HUES48 (cell line): ENCODE measurements at regions not wholly inside any gene's neighbourhood (a gene's known extent, or its start where the extent isn't known, plus 50 kb on each side); places are given as distances from the start of the nearest gene placed in this dataset.

ENCODE experiments used
- H3K27ac ChIP-seq: one replicate; pipeline ENCODE4 v1.7.0; 2013; ENCODE audit warnings: low read depth, low read length, inconsistent platforms
- H3K27me3 ChIP-seq: 2 replicates; pipeline ENCODE4 v1.6.1; 2013; ENCODE audit warnings: mild to moderate bottlenecking, low read length; ENCODE audit not compliant: control insufficient read depth, insufficient read depth
- H3K36me3 ChIP-seq: 2 replicates; pipeline ENCODE4 v1.6.1; 2013; ENCODE audit warnings: low read length; ENCODE audit not compliant: control insufficient read depth, insufficient read depth
- H3K4me1 ChIP-seq: 2 replicates; pipeline ENCODE4 v1.6.1; 2013; ENCODE audit warnings: mild to moderate bottlenecking, low read length; ENCODE audit not compliant: control insufficient read depth, insufficient read depth
- H3K4me3 ChIP-seq: 2 replicates; pipeline ENCODE4 v1.5.1; 2013; ENCODE audit warnings: mild to moderate bottlenecking, low read depth, low read length
- H3K9ac ChIP-seq: 2 replicates; pipeline ENCODE4 v1.6.1; 2013; ENCODE audit warnings: mild to moderate bottlenecking, low read depth, low read length, moderate library complexity
- H3K9me3 ChIP-seq: 2 replicates; pipeline ENCODE4 v1.6.1; 2013; ENCODE audit warnings: low read length; ENCODE audit not compliant: control insufficient read depth, insufficient read depth

DNA sequence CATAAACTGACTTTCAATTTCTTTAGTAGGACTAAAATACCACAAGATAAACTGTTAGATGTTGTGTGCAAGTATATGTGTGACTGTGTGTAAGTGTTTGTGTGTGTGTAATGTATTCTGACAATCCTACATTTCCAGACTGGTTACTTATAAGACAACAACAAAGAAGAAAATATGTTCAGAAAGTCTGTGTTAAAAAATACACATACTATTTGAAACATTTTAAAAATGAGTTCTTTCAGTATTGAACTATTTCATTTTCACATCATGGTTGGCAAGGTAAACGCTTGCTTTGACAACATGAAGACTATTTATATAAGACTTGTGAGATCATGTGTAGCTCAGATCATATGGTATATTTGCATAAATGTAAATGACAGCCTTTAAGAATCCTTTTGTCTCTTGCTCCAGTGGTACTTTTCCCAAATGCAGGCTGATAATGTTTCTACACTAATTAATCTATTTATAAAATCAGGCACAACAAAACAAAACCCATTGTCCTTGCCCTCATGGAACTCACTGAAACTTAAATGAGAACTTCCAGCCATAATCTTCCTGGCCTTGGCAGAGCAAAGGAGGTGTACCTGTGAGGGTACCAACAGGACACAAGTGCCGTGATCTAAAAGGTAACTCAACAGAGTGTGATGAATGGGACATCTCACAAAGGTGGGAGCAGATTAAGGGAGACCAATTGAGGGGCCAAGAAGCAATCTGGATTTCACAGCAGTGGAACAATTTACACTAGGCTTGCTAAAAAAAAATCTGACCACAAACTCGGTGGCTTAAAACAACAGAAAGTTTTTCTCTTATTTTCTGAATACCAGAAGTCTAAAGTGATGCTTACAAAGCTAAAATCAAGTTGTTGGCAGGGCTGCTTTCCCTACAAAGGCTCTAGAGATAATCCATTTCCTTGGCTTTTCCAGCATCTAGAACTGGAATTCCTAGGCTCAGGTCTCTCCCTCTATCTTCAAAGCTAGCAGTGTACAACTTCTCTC lies 349.0 kb downstream of the TBC1D4 start:
- no peaks in the 10 kb centered on the region; the same call in 1 of the 2 replicates for H3K9me3 ChIP-seq
- H3K27me3 ChIP-seq = no peaks in the 10 kb centered on the region
- H3K27ac ChIP-seq = no peak overlapping the region
- no peaks in the 10 kb centered on the region for H3K4me1 ChIP-seq
- H3K4me3 ChIP-seq = no peak overlapping the region
- no peak overlapping the region for H3K9ac ChIP-seq
- H3K36me3 ChIP-seq = no peaks in the 10 kb centered on the region

DNA sequence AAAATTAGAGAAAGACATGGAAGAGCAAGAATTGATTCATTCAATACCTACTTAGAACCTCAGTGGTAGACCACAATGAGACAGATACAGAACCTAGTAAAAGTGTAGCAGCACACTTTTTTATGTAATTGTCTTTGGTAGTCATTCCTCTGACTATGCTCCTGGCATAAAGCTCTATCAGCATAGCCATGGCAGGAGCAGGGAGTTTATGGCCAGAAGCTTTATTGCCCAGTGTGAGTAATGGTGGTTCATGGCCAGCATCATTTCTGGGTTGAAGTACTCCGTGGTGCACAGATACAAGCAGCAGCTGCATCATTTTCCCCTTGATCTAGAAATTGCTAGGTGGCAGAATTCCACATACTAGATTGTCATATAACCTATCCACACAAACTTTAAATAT lies 352.6 kb downstream of the TBC1D4 start:
- no peaks in the 10 kb centered on the region for H3K9me3 ChIP-seq

DNA sequence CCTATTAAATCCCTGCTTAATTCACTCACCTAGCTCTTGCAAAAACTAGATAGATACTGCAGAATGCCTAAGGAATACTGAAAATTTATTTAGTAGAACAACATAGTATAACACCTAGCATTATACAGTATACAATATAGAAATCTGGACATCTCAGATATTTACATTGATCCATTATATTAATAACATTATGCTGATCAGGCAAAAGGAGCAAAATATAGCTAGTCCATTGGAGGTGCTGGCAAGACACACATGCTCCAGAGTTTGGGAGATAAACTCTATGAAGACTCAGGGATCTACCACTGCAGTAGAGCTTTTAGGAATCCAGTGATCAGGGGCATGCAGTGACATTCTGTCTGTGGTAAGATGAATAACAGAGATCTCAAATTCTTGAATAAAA lies 357.6 kb downstream of the TBC1D4 start:
- H3K9ac ChIP-seq = no peak overlapping the region
- H3K4me3 ChIP-seq = no peak overlapping the region
- H3K27ac ChIP-seq = no peak overlapping the region
- H3K36me3 ChIP-seq = no peaks in the 10 kb centered on the region
- no peaks in the 10 kb centered on the region for H3K27me3 ChIP-seq
- no peaks in the 10 kb centered on the region for H3K9me3 ChIP-seq
- H3K4me1 ChIP-seq = no peaks in the 10 kb centered on the region

More for the DNA sequence above, 352.6 kb downstream of the TBC1D4 start:
- Histone ChIP-seq H3K4me3 (no peak overlapping the region), H3K27ac (no peak overlapping the region), H3K4me1 (no peaks in the 10 kb centered on the region), H3K36me3 (no peaks in the 10 kb centered on the region), H3K9ac (no peak overlapping the region), H3K27me3 (no peaks in the 10 kb centered on the region)

DNA sequence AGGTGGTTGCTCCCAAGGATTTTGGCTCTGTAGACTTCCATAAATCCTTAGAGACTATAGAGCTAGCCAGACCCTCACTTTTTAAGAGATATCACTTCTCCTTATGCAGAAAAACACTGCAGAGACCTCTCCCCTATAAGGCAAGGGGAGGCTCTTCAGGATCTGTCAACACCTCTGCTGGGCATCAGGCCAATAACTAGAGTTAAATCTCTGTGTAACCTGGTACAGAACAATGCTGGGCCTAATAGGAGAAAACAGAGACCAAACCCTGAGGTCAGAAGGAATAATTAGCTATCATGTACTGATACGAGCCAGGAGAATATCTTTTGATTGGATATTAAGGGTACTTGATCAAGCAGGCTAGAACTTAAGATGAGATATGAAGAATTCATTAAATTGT lies 358.5 kb downstream of the TBC1D4 start:
- Histone ChIP-seq H3K9me3 (no peaks in the 10 kb centered on the region), H3K4me1 (no peaks in the 10 kb centered on the region), H3K27me3 (no peaks in the 10 kb centered on the region), H3K4me3 (no peak overlapping the region), H3K9ac (no peak overlapping the region), H3K36me3 (no peaks in the 10 kb centered on the region), H3K27ac (no peak overlapping the region)

DNA sequence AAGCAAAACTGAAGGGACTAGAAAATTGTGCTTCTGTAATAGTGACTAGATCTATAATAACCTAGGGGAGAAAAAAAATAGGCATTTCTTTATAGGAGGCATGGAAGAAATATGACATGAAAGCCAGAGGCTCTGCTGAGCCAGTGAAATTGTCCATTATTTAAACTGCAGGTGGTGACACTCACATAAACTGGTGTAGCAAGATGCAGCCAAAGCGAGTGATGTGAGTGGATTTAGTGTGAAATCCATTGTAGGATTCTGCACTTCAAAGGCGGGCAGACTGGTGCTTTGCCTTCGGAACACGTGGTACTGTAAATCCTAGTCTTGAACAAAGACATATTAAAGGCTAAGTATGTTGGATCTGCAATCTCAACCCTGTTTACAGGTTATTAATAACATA lies 361.9 kb downstream of the TBC1D4 start:
- Histone ChIP-seq H3K27ac (no peak overlapping the region), H3K4me3 (no peak overlapping the region), H3K9ac (no peak overlapping the region), H3K9me3 (no peaks in the 10 kb centered on the region), H3K27me3 (no peaks in the 10 kb centered on the region), H3K36me3 (no peaks in the 10 kb centered on the region), H3K4me1 (no peaks in the 10 kb centered on the region)

DNA sequence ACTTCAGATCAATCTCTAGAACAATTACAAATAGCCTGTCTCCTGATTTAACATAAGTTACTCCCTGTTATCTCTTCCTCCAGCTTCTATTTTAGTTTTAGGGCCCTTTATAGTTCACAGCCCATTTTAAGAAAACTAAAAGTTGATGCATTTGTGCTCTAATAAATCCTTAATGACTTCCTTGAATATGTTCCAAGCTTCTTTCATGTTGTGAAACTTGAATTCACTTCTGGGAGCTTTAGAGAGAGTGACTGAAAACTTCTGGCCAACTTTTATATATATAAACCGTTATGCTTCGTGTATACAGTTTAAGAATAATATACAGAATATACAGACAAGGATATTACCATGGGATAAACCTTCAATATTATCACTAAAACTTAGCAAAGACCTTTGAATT lies 366.8 kb downstream of the TBC1D4 start:
- Histone ChIP-seq H3K4me1 (no peaks in the 10 kb centered on the region), H3K9ac (no peak overlapping the region), H3K27ac (no peak overlapping the region), H3K4me3 (no peak overlapping the region), H3K36me3 (no peaks in the 10 kb centered on the region), H3K27me3 (no peaks in the 10 kb centered on the region), H3K9me3 (no peaks in the 10 kb centered on the region)

DNA sequence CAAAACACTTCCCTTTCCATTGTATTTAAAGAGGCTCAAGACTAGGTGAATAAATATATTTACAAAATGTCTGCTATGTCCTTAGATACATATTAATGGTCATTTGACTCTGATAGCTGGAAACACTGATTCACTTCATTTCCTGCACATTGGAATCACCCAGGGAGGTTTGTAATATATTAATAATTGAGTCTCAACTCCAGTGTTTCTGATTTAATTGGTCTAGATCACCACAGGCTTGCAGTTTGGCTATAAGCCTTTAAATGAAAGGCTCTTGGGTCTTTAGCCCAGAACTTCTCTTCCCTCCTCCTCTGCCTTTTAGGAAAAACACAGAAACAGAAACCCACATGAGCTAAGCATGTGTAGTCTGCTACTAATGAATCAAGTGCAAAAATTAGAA lies 378.0 kb downstream of the TBC1D4 start:
- Histone ChIP-seq H3K27ac (no peak overlapping the region), H3K4me1 (no peaks in the 10 kb centered on the region), H3K4me3 (no peak overlapping the region), H3K36me3 (no peaks in the 10 kb centered on the region), H3K9ac (no peak overlapping the region), H3K9me3 (no peaks in the 10 kb centered on the region), H3K27me3 (no peaks in the 10 kb centered on the region)

DNA sequence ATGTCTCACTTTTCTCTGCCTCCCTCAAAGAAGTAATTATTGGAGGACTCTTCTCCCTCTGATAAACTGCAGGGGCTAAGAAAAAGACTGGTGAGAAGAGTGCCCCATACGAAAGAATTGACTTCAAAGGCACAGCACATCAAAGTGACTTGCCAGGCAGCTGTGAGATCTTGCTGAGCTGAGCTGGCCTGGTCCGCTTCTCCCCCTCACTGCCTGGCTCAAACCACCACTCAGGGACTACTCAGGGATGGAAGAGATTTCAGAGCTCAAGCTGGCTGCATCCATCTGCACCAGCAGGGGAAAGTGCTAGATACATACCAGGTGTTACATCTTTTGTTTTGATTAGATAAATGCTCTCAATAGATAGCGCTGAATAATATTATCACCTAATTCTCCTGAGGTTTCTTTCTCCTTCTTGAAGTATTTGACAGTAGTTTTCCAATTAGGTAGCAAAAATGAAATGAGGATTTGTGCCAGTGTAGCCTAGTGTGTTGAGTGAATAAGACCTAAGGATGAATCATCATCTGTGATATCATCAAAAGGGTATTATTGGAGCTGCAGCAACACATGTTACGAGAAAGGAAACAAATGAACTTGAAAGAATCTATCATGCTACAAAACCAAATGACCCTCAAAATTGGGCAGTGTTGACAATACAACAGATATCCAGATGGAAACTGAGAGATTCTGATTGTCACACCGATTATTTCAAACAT lies 379.8 kb downstream of the TBC1D4 start:
- no peak overlapping the region for H3K9ac ChIP-seq
- H3K4me3 ChIP-seq = no peak overlapping the region
- no peaks in the 10 kb centered on the region for H3K27me3 ChIP-seq
- no peaks in the 10 kb centered on the region for H3K36me3 ChIP-seq
- H3K9me3 ChIP-seq = no peaks in the 10 kb centered on the region
- no peak overlapping the region for H3K27ac ChIP-seq
- no peaks in the 10 kb centered on the region for H3K4me1 ChIP-seq

DNA sequence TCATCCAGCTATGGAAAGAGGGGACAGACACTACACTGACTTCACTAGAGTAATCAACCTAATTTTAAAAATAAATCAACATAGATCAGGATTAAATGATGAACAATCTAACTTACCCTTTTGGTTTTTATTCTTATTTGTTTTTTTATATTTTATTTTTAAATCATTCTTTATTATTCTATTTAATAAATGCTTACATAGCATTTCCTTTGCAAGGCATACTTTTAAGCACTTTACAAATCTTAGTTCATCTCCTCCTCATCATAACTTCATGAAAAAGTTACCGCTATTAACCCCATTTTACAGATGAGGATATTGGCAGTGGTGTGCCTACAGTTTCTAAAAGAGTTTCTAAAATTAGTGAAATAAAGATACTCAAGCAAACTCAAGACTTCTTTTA lies 380.6 kb downstream of the TBC1D4 start:
- H3K4me3 ChIP-seq = no peak overlapping the region
- H3K27ac ChIP-seq = peak overlapping the region; percentile 54
- H3K36me3 ChIP-seq = no peaks in the 10 kb centered on the region
- no peaks in the 10 kb centered on the region for H3K9me3 ChIP-seq
- H3K4me1 ChIP-seq = no peaks in the 10 kb centered on the region
- no peaks in the 10 kb centered on the region for H3K27me3 ChIP-seq
- no peak overlapping the region for H3K9ac ChIP-seq

DNA sequence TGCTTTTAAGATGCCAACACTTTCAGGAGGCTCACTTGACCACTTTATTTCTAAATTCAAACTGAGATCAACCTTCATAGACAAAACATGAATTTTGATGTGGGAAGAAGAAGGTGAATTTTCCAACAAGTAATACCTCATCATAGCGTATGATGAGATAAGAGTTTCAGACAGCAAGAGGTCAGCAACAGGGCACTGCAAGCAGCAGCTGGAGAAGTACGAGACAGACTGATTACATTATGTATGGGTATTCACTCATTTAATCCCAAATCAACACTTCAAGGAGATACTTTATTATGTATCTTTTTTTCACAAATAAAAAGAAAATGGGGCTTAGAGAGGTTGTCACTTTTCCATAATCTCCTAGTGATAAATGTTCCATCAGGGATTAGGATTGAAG lies 389.8 kb downstream of the TBC1D4 start:
- Histone ChIP-seq H3K9ac (no peak overlapping the region), H3K4me3 (no peak overlapping the region), H3K9me3 (no peaks in the 10 kb centered on the region), H3K27ac (no peak overlapping the region), H3K4me1 (peaks cover 4% of the 10 kb centered on the region), H3K36me3 (no peaks in the 10 kb centered on the region), H3K27me3 (no peaks in the 10 kb centered on the region)

DNA sequence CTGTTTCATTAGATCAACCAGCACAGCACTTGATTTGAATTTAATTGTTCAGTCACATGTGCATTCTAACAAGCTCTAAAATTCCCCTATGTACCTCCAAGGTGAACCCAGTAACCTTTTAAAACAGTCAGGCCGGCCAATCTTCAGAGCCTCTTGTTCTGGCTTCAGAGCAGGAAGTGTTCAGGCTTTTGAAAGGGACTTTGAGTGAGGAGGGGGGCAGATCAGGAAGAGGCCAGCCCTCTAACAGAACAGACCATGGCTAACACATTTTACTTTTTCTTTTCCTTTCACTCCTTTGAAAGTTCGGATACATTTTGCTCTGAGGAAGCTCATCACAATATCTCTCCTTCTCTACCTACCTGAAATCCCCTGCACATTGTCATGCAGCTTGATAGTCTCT lies 390.3 kb downstream of the TBC1D4 start:
- Histone ChIP-seq H3K9ac (no peak overlapping the region), H3K36me3 (no peaks in the 10 kb centered on the region)

More for the DNA sequence above, 390.3 kb downstream of the TBC1D4 start:
- H3K9me3 ChIP-seq = no peaks in the 10 kb centered on the region
- no peaks in the 10 kb centered on the region for H3K27me3 ChIP-seq
- no peak overlapping the region for H3K4me3 ChIP-seq
- no peak overlapping the region for H3K27ac ChIP-seq
- peaks cover 4% of the 10 kb centered on the region for H3K4me1 ChIP-seq
